Activated gamma-delta T cell (primary cell): ENCODE measurements at regions not wholly inside any gene's neighbourhood (a gene's known extent, or its start where the extent isn't known, plus 50 kb on each side); places are given as distances from the start of the nearest gene placed in this dataset.
"Not testable (repeated sequence)": the region's sequence is repeated elsewhere in the genome, so short reads cannot be mapped to it uniquely, and the experiment has no call there.

Experiments
- DNase-seq: peaks from one replicate; lab custom pipeline; 2025; lab: John Stamatoyannopoulos, UW

GRCh38 chr3:94406595-94406994, 343.7 kb downstream of the NSUN3 start:
- no peak for DNase-seq

- DNase-seq: not testable (repeated sequence)
Measured at GRCh38 chr3:94412936-94413335, 350.1 kb downstream of the NSUN3 start.

GRCh38 chr3:94413336-94414108, 350.7 kb downstream of the NSUN3 start:
- no peak for DNase-seq

- no peak for DNase-seq
Measured at GRCh38 chr3:94414418-94414817, 351.6 kb downstream of the NSUN3 start.

GRCh38 chr3:94416768-94417167, 353.9 kb downstream of the NSUN3 start:
- DNase-seq: no peak

GRCh38 chr3:94417963-94418455, 355.1 kb downstream of the NSUN3 start:
- no peak for DNase-seq

- DNase-seq: no peak
Measured at GRCh38 chr3:94420931-94421330, 358.1 kb downstream of the NSUN3 start.

GRCh38 chr3:94423578-94423977, 360.7 kb downstream of the NSUN3 start:
- no peak for DNase-seq

- no peak for DNase-seq
Measured at GRCh38 chr3:94429517-94429916, 366.7 kb downstream of the NSUN3 start.

GRCh38 chr3:94431876-94432570, 369.2 kb downstream of the NSUN3 start:
- no peak for DNase-seq

GRCh38 chr3:94433811-94434210, 370.9 kb downstream of the NSUN3 start:
- DNase-seq: no peak

GRCh38 chr3:94440767-94441493, 378.1 kb downstream of the NSUN3 start:
- DNase-seq: no peak

GRCh38 chr3:94441494-94441847, 378.6 kb downstream of the NSUN3 start:
- DNase-seq: no peak

- DNase-seq: no peak
Measured at GRCh38 chr3:94453864-94454263, 391.0 kb downstream of the NSUN3 start.

- no peak for DNase-seq
Measured at GRCh38 chr3:94459167-94459566, 396.3 kb downstream of the NSUN3 start.

GRCh38 chr3:94460931-94461330, 398.1 kb downstream of the NSUN3 start:
- DNase-seq: no peak

GRCh38 chr3:94462931-94463330, 400.1 kb downstream of the NSUN3 start:
- no peak for DNase-seq

GRCh38 chr3:94472511-94472910, 409.6 kb downstream of the NSUN3 start:
- no peak for DNase-seq

- DNase-seq: no peak
Measured at GRCh38 chr3:94481226-94481898, 418.5 kb downstream of the NSUN3 start.

- DNase-seq: no peak
Measured at GRCh38 chr3:94482686-94483085, 419.8 kb downstream of the NSUN3 start.

- no peak for DNase-seq
Measured at GRCh38 chr3:94483403-94483802, 420.5 kb downstream of the NSUN3 start.

- no peak for DNase-seq
Measured at GRCh38 chr3:94494992-94495391, 432.1 kb downstream of the NSUN3 start.
